GM12864 (cell line): ENCODE measurements at regions not wholly inside any gene's neighbourhood (a gene's known extent, or its start where the extent isn't known, plus 50 kb on each side); places are given as distances from the start of the nearest gene placed in this dataset.
A peak's percentile ranks its signal among the peaks of the same experiment; 100 is the strongest.

Source experiments
- DNase-seq: peaks from one replicate; pipeline ENCODE4 v3.0.0-alpha.2; 2011; ENCODE audit warnings: low read depth
- H3K4me3 ChIP-seq: 2 replicates; pipeline ENCODE4 v1.5.1; 2011; ENCODE audit warnings: mild to moderate bottlenecking, low read depth, low read length, control low read depth
- CTCF ChIP-seq: IDR thresholded peaks from 2 replicates; pipeline ENCODE4 v1.5.1; 2011; ENCODE audit warnings: low read depth, mild to moderate bottlenecking, moderate library complexity, low read length, control low read depth, inconsistent platforms; ENCODE audit errors: missing control alignments

GRCh38 chr12:58787021-58787760 is 133.1 kb downstream of the LRIG3 start:
- H3K4me3 ChIP-seq, result no peak overlapping the region
- DNase-seq, result no peak
- no peak for TF ChIP-seq CTCF

GRCh38 chr12:58794859-58795258 is 125.4 kb downstream of the LRIG3 start:
- H3K4me3 ChIP-seq, result no peak overlapping the region

GRCh38 chr12:58795825-58796224 is 124.5 kb downstream of the LRIG3 start:
- TF ChIP-seq CTCF, result no peak

More at GRCh38 chr12:58794859-58795258, 125.4 kb downstream of the LRIG3 start:
- DNase-seq, result no peak
- TF ChIP-seq CTCF, result no peak

GRCh38 chr12:58801986-58802385 is 118.3 kb downstream of the LRIG3 start:
- no peak for TF ChIP-seq CTCF
- no peak overlapping the region for H3K4me3 ChIP-seq
- no peak for DNase-seq

More at GRCh38 chr12:58795825-58796224, 124.5 kb downstream of the LRIG3 start:
- DNase-seq, result no peak
- H3K4me3 ChIP-seq, result no peak overlapping the region

- no peak for TF ChIP-seq CTCF
- no peak overlapping the region for H3K4me3 ChIP-seq
- no peak for DNase-seq
These were observed 116.4 kb downstream of the LRIG3 start for GRCh38 chr12:58803908-58804307.

- peak; percentile 64 for TF ChIP-seq CTCF
These were observed 115.6 kb downstream of the LRIG3 start for GRCh38 chr12:58804749-58805148.

GRCh38 chr12:58809064-58809607 is 111.2 kb downstream of the LRIG3 start:
- DNase-seq, result no peak
- no peak for TF ChIP-seq CTCF
- H3K4me3 ChIP-seq, result no peak overlapping the region

More at GRCh38 chr12:58804749-58805148, 115.6 kb downstream of the LRIG3 start:
- DNase-seq, result no peak
- no peak overlapping the region for H3K4me3 ChIP-seq
